Tibial nerve (tissue), 4 donors: ENCODE measurements at regions not wholly inside any gene's neighbourhood (a gene's known extent, or its start where the extent isn't known, plus 50 kb on each side); places are given as distances from the start of the nearest gene placed in this dataset.

Experiments
- EP300 ChIP-seq, 2 donors: sonication (generic); formaldehyde crosslinking; IDR thresholded peaks; one replicate each; pipeline ENCODE4 v1.6.1; 2017; ENCODE audit warnings: antibody characterized with exemption in 2 of 2, mild to moderate bottlenecking in 1 of 2
- POLR2A ChIP-seq, 2 donors: fragments of 450-650 bp; IDR thresholded peaks; one replicate each; pipeline ENCODE4 v1.6.1; 2017; ENCODE audit warnings: antibody characterized with exemption in 2 of 2, mild to moderate bottlenecking in 2 of 2, moderate library complexity in 2 of 2
- TF ChIP-seq, protein P1 (sequence below), 5 experiments: fragments of 200-600 bp in 3 of 5; fragments of 450-650 bp in 2 of 5; sonication (generic) in 3 of 5; IDR thresholded peaks; one replicate each; pipeline ENCODE4 v1.5.1; 2016 to 2019; ENCODE audit warnings: antibody characterized with exemption in 5 of 5, mild to moderate bottlenecking in 3 of 5, moderate library complexity in 2 of 5

GRCh38 chr21:24153137-24153536 is 1454.1 kb downstream of the MRPL39 start:
- TF ChIP-seq EP300 (IDR thresholded peaks at IDR 0.05) = no peak
- TF ChIP-seq, protein P1, sequence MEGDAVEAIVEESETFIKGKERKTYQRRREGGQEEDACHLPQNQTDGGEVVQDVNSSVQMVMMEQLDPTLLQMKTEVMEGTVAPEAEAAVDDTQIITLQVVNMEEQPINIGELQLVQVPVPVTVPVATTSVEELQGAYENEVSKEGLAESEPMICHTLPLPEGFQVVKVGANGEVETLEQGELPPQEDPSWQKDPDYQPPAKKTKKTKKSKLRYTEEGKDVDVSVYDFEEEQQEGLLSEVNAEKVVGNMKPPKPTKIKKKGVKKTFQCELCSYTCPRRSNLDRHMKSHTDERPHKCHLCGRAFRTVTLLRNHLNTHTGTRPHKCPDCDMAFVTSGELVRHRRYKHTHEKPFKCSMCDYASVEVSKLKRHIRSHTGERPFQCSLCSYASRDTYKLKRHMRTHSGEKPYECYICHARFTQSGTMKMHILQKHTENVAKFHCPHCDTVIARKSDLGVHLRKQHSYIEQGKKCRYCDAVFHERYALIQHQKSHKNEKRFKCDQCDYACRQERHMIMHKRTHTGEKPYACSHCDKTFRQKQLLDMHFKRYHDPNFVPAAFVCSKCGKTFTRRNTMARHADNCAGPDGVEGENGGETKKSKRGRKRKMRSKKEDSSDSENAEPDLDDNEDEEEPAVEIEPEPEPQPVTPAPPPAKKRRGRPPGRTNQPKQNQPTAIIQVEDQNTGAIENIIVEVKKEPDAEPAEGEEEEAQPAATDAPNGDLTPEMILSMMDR (IDR thresholded peaks at IDR 0.05) = no peak
- TF ChIP-seq POLR2A (IDR thresholded peaks at IDR 0.05) = no peak
